Endothelial cell of umbilical vein (primary cell): ENCODE measurements at regions not wholly inside any gene's neighbourhood (a gene's known extent, or its start where the extent isn't known, plus 50 kb on each side); places are given as distances from the start of the nearest gene placed in this dataset.

ENCODE experiments used
- BruUV-seq: library from RNA; stranded (reverse); fragments of 400-500 nt; replicated peaks from 2 replicates; lab custom pipeline; 2021; lab: Mats Ljungman, UMichigan
- CTCF ChIA-PET: fragments of 300-600, 350-600 bp; sonication (Branson Sonifier 250); formaldehyde crosslinking; loops from one replicate; lab custom pipeline; 2021; ENCODE audit warnings: antibody characterized with exemption, inconsistent platforms; lab: Charles Lee
- POLR2A ChIA-PET: fragments of 300-600, 350-600 bp; sonication (Branson Sonifier 250); formaldehyde crosslinking; loops from one replicate; lab custom pipeline; 2021; ENCODE audit warnings: antibody characterized with exemption, inconsistent platforms; lab: Charles Lee
- DNase-seq: peaks from one replicate; pipeline ENCODE4 v3.0.0-alpha.2; 2011; ENCODE audit warnings: low read depth, low spot score
- FAIRE-seq: peaks from 2 replicates; lab custom pipeline; 2011; peaks lifted over from hg19 to GRCh38; lab: Jason Lieb, UNC
- H2AFZ ChIP-seq: 2 replicates; pipeline ENCODE4 v1.6.0; 2012; ENCODE audit warnings: low read depth, low read length, control low read depth, inconsistent platforms
- H3K27ac ChIP-seq: 2 replicates; pipeline ENCODE4 v1.5.1; 2011; ENCODE audit warnings: low read depth, mild to moderate bottlenecking, control low read depth, low read length, moderate library complexity; ENCODE audit not compliant: insufficient read depth
- H3K27me3 ChIP-seq, 2 experiments: 2 replicates each; pipeline versions ENCODE4 v1.6.0 to v1.6.1; 2011; ENCODE audit warnings: low read length in 2 of 2, mixed read lengths in 1 of 2; ENCODE audit not compliant: control insufficient read depth in 2 of 2, insufficient read depth in 2 of 2
- H3K36me3 ChIP-seq, 2 experiments: 2 replicates in 1 of 2; 3 replicates in 1 of 2; pipeline ENCODE4 v1.5.1; 2011; ENCODE audit warnings: low read length in 2 of 2, mild to moderate bottlenecking in 1 of 2, moderate library complexity in 1 of 2; ENCODE audit not compliant: control insufficient read depth in 2 of 2, insufficient read depth in 2 of 2; ENCODE audit errors: extremely low read depth in 1 of 2
- H3K4me1 ChIP-seq: 3 replicates; pipeline ENCODE4 v1.5.1; 2011; ENCODE audit warnings: mild to moderate bottlenecking, low read length; ENCODE audit not compliant: control insufficient read depth, insufficient read depth; ENCODE audit errors: extremely low read depth
- H3K4me2 ChIP-seq: 2 replicates; pipeline ENCODE4 v1.6.1; 2011; ENCODE audit warnings: low read length, control low read depth, mixed read lengths; ENCODE audit not compliant: insufficient read depth
- H3K4me3 ChIP-seq, 3 experiments: fragments of 200-600 bp in 1 of 3; sonication (generic), shearing (Covaris generic) in 1 of 3; replicated peaks in 1 of 3; 2 replicates each; pipeline ENCODE4 v1.5.1; 2011 to 2016; ENCODE audit warnings: control low read depth in 3 of 3, low read length in 3 of 3, mild to moderate bottlenecking in 2 of 3, inconsistent platforms in 1 of 3, low read depth in 1 of 3, moderate library complexity in 1 of 3; ENCODE audit not compliant: insufficient read depth in 1 of 3
- H3K79me2 ChIP-seq: 2 replicates; pipeline ENCODE4 v1.6.0; 2012; ENCODE audit warnings: low read length, inconsistent platforms; ENCODE audit not compliant: control insufficient read depth, insufficient read depth
- H3K9ac ChIP-seq: replicated peaks from 2 replicates; pipeline ENCODE3; 2011; ENCODE audit warnings: low read length, control low read depth; ENCODE audit not compliant: insufficient read depth; ENCODE audit errors: extremely low read depth
- H3K9me1 ChIP-seq: replicated peaks from 3 replicates; pipeline ENCODE4 v1.6.0; 2011; ENCODE audit warnings: mild to moderate bottlenecking, low read length; ENCODE audit not compliant: control insufficient read depth, insufficient read depth; ENCODE audit errors: extremely low read depth
- H3K9me3 ChIP-seq: replicated peaks from 2 replicates; pipeline ENCODE4 v1.5.1; 2012; ENCODE audit warnings: low read length, inconsistent platforms; ENCODE audit not compliant: control insufficient read depth, insufficient read depth
- H4K20me1 ChIP-seq: replicated peaks from 2 replicates; pipeline ENCODE3; 2011; ENCODE audit warnings: mild to moderate bottlenecking, low read length; ENCODE audit not compliant: control insufficient read depth, insufficient read depth; ENCODE audit errors: extremely low read depth
- CTCF ChIP-seq, 2 donors: IDR thresholded peaks; 1 replicate in 1 of 2; 2 replicates in 1 of 2; pipeline ENCODE4 v1.5.1; 2011; ENCODE audit warnings: low read length in 2 of 2, mild to moderate bottlenecking in 2 of 2, moderate library complexity in 2 of 2, control low read depth in 1 of 2, inconsistent platforms in 1 of 2, low read depth in 1 of 2; ENCODE audit not compliant: insufficient read depth in 1 of 2; ENCODE audit errors: extremely low read depth in 1 of 2
- EZH2 ChIP-seq: IDR thresholded peaks from 2 replicates; pipeline ENCODE4 v1.6.1; 2012; ENCODE audit warnings: borderline replicate concordance, low read depth, mild to moderate bottlenecking, moderate library complexity, low read length, inconsistent platforms; ENCODE audit not compliant: severe bottlenecking
- FOS ChIP-seq: IDR thresholded peaks from 2 replicates; pipeline ENCODE4 v1.6.1; 2011; ENCODE audit warnings: mild to moderate bottlenecking, low read length, moderate library complexity, borderline replicate concordance; ENCODE audit not compliant: insufficient read depth
- GATA2 ChIP-seq: IDR thresholded peaks from 2 replicates; pipeline ENCODE4 v1.7.0; 2011; ENCODE audit warnings: low read depth, mild to moderate bottlenecking, moderate library complexity, mixed read lengths, low read length; ENCODE audit not compliant: insufficient read length, insufficient read depth
- JUN ChIP-seq: IDR thresholded peaks from 2 replicates; pipeline ENCODE4 v1.6.1; 2011; ENCODE audit warnings: borderline replicate concordance, low read depth; ENCODE audit not compliant: insufficient read length, insufficient read depth
- MYC ChIP-seq: IDR thresholded peaks from one replicate; pipeline ENCODE4 v1.6.1; 2011; ENCODE audit warnings: mild to moderate bottlenecking, low read depth, low read length
- POLR2A ChIP-seq: IDR thresholded peaks from 2 replicates; pipeline ENCODE4 v1.6.1; 2012; ENCODE audit warnings: low read depth, mild to moderate bottlenecking, control low read depth, low read length
- POLR2AphosphoS5 ChIP-seq: IDR thresholded peaks from 2 replicates; pipeline ENCODE4 v1.6.1; 2012; ENCODE audit warnings: low read depth, mild to moderate bottlenecking, control low read depth, low read length, moderate library complexity; ENCODE audit not compliant: insufficient read depth
- dilution Hi-C: fragments of 300-500 bp; cut with MboI; formaldehyde crosslinking; loops from one replicate; pipeline ENCODE4 v1.15.0; 2019; ENCODE audit warnings: low sequenced_read_pairs; ENCODE audit not compliant: extremely low pct_ligation_motif_present
- intact Hi-C: fragments of 100-400 bp; cut with micrococcal nuclease; formaldehyde crosslinking; loops from one replicate; pipeline ENCODE4 v1.10.0; 2022
- TF ChIP-seq, protein P1 (sequence below): IDR thresholded peaks from 2 replicates; pipeline ENCODE4 v1.6.1; 2011; ENCODE audit not compliant: insufficient read depth, insufficient read length

DNA sequence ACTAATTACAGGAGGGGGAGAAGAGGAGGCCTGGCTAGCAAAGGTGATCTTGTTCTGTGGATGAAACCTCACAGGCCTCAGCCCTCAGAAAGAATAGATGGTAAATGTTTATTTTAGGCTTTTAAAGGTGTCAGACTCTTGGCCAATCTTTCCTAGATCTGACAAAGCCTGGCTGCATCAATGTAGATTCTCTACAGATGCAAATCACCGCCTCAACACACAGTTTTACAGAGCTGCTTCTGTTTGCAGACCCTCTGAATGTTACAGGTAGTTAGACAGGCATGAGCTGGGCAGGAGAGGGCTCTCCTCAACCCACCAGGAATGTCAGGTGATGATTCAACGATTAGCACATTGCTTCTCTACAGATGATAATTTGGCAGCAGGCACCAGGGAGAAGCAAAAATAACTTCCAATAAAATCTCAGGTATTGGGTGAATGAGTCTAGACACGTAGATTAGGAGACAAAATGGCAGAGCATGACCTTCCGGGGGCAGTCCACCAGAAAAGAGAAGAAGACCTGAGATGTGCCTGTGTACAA, 105.4 kb upstream of the VANGL1 start:
- intact Hi-C loops = no loop called here
- Histone ChIP-seq H3K27ac (no peak overlapping the region), H3K4me3 (no peak overlapping the region), H3K4me2 (no peak overlapping the region), H3K27me3 (no peaks in the 10 kb centered on the region), H3K79me2 (no peaks in the 10 kb centered on the region), H3K36me3 (no peaks in the 10 kb centered on the region), H3K4me1 (no peaks in the 10 kb centered on the region), H3K9me1 (no peaks in the 10 kb centered on the region), H4K20me1 (no peaks in the 10 kb centered on the region), H3K9ac (no peak overlapping the region), H2AFZ (no peak overlapping the region), H3K9me3 (no peaks in the 10 kb centered on the region)
- dilution Hi-C loops = no loop called here
- no peak for FAIRE-seq
- no TSS peak for BruUV-seq
- TF ChIP-seq MYC = no peak
- no peak for TF ChIP-seq POLR2A
- no peak for TF ChIP-seq GATA2
- TF ChIP-seq CTCF (IDR thresholded peaks at IDR 0.05; ENCODE audit: extremely low read depth in 1 of 2, insufficient read depth in 1 of 2, low read depth in 1 of 2, low read length in 2 of 2) = no peak
- no peak for TF ChIP-seq FOS
- TF ChIP-seq POLR2AphosphoS5 = no peak
- no peak for TF ChIP-seq JUN
- no peak for TF ChIP-seq EZH2
- TF ChIP-seq, protein P1, sequence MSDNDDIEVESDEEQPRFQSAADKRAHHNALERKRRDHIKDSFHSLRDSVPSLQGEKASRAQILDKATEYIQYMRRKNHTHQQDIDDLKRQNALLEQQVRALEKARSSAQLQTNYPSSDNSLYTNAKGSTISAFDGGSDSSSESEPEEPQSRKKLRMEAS = no peak
- POLR2A ChIA-PET = no interaction called here
- CTCF ChIA-PET = no interaction called here
- DNase-seq = no peak
